Neural cell (in vitro differentiated cells): ENCODE measurements at regions not wholly inside any gene's neighbourhood (a gene's known extent, or its start where the extent isn't known, plus 50 kb on each side); places are given as distances from the start of the nearest gene placed in this dataset.

Experiments used
- H2AFZ ChIP-seq: fragments of 200-600, 300-800 bp; sonication (generic), shearing (Covaris generic); 2 replicates; pipeline ENCODE4 v1.6.0; 2014; ENCODE audit warnings: low read depth, mild to moderate bottlenecking, antibody characterized with exemption, low read length, moderate library complexity
- H3F3A ChIP-seq: fragments of 200-600 bp; shearing (Covaris generic); 2 replicates; pipeline ENCODE4 v1.6.1; 2016; ENCODE audit warnings: mild to moderate bottlenecking, moderate library complexity, mixed read lengths, antibody characterized with exemption, low read length; ENCODE audit not compliant: insufficient read depth, poor library complexity, severe bottlenecking
- H3K27ac ChIP-seq: fragments of 200-600, 300-800 bp; sonication (generic), shearing (Covaris generic); 2 replicates; pipeline ENCODE4 v1.5.1; 2014; ENCODE audit warnings: mild to moderate bottlenecking, low read length, moderate library complexity
- H3K27me3 ChIP-seq: fragments of 300-800, 200-600 bp; sonication (generic), shearing (Covaris generic); 2 replicates; pipeline ENCODE4 v1.6.0; 2014; ENCODE audit warnings: mild to moderate bottlenecking, low read depth, low read length, moderate library complexity; ENCODE audit not compliant: insufficient read depth
- H3K36me3 ChIP-seq: fragments of 300-800, 200-600 bp; sonication (generic), shearing (Covaris generic); 2 replicates; pipeline ENCODE4 v1.5.1; 2014; ENCODE audit warnings: mild to moderate bottlenecking, antibody characterized with exemption, low read length, moderate library complexity; ENCODE audit not compliant: insufficient read depth
- H3K4me2 ChIP-seq: fragments of 300-800, 200-600 bp; sonication (generic), shearing (Covaris generic); 2 replicates; pipeline ENCODE4 v1.6.0; 2014; ENCODE audit warnings: mild to moderate bottlenecking, low read length
- H3K4me3 ChIP-seq: fragments of 300-800, 200-600 bp; sonication (generic), shearing (Covaris generic); 2 replicates; pipeline ENCODE4 v1.5.1; 2014; ENCODE audit warnings: mild to moderate bottlenecking, low read length, moderate library complexity
- H3K79me2 ChIP-seq: fragments of 200-600 bp; shearing (Covaris generic); replicated peaks from 2 replicates; pipeline ENCODE4 v1.6.0; 2014; ENCODE audit warnings: mild to moderate bottlenecking, low read length, moderate library complexity; ENCODE audit not compliant: insufficient read depth
- H3K9ac ChIP-seq: fragments of 300-800, 200-600 bp; sonication (generic), shearing (Covaris generic); 2 replicates; pipeline ENCODE4 v1.6.1; 2016; ENCODE audit warnings: mild to moderate bottlenecking, low read length, mixed read lengths
- H3K9me2 ChIP-seq: fragments of 200-600 bp; shearing (Covaris generic); 2 replicates; pipeline ENCODE4 v1.6.1; 2016; ENCODE audit warnings: mild to moderate bottlenecking, low read length, mixed read lengths; ENCODE audit not compliant: insufficient read depth
- H3K9me3 ChIP-seq: fragments of 200-600, 300-800 bp; sonication (generic), shearing (Covaris generic); 2 replicates; pipeline ENCODE4 v1.6.1; 2016; ENCODE audit warnings: mild to moderate bottlenecking, mixed run types, low read length, moderate library complexity, mixed read lengths
- H4K20me1 ChIP-seq: fragments of 200-600 bp; shearing (Covaris generic); 2 replicates; pipeline ENCODE4 v1.6.1; 2016; ENCODE audit warnings: mild to moderate bottlenecking, mixed run types; ENCODE audit not compliant: insufficient read depth
- EP300 ChIP-seq: fragments of 450-650 bp; conservative IDR thresholded peaks from 2 replicates; pipeline ENCODE4 v1.6.1; 2014; ENCODE audit warnings: antibody characterized with exemption, mild to moderate bottlenecking, moderate library complexity; ENCODE audit not compliant: poor library complexity, severe bottlenecking
- EZH2 ChIP-seq: fragments of 200-600, 300-800 bp; shearing (Covaris generic), sonication (generic); IDR thresholded peaks from 2 replicates; pipeline ENCODE4 v1.6.1; 2014; ENCODE audit warnings: antibody characterized with exemption, low read length, borderline replicate concordance, mild to moderate bottlenecking; ENCODE audit not compliant: insufficient read depth, poor library complexity, severe bottlenecking
- MXI1 ChIP-seq: fragments of 450-650 bp; conservative IDR thresholded peaks from 2 replicates; pipeline ENCODE4 v1.6.1; 2014; ENCODE audit warnings: antibody characterized with exemption, mild to moderate bottlenecking; ENCODE audit not compliant: poor library complexity, severe bottlenecking
- POLR2AphosphoS5 ChIP-seq: IDR thresholded peaks from 2 replicates; pipeline ENCODE4 v1.6.1; 2012
- RAD21 ChIP-seq: fragments of 450-650 bp; conservative IDR thresholded peaks from 2 replicates; pipeline ENCODE4 v1.6.1; 2014; ENCODE audit warnings: antibody characterized with exemption, mild to moderate bottlenecking, moderate library complexity
- SMC3 ChIP-seq: fragments of 450-650 bp; conservative IDR thresholded peaks from 2 replicates; pipeline ENCODE4 v1.6.1; 2014; ENCODE audit warnings: antibody characterized with exemption, mild to moderate bottlenecking, moderate library complexity; ENCODE audit not compliant: poor library complexity
- TAF1 ChIP-seq: IDR thresholded peaks from 2 replicates; pipeline ENCODE4 v1.6.1; 2012; ENCODE audit warnings: low read depth
- TF ChIP-seq, protein P1 (sequence below): IDR thresholded peaks from 2 replicates; pipeline ENCODE4 v1.6.1; 2012; ENCODE audit warnings: borderline replicate concordance
- TF ChIP-seq, protein P2 (sequence below): fragments of 450-650 bp; IDR thresholded peaks from 2 replicates; pipeline ENCODE4 v1.5.1; 2014; ENCODE audit warnings: antibody characterized with exemption, mild to moderate bottlenecking, moderate library complexity; ENCODE audit not compliant: poor library complexity, severe bottlenecking

DNA sequence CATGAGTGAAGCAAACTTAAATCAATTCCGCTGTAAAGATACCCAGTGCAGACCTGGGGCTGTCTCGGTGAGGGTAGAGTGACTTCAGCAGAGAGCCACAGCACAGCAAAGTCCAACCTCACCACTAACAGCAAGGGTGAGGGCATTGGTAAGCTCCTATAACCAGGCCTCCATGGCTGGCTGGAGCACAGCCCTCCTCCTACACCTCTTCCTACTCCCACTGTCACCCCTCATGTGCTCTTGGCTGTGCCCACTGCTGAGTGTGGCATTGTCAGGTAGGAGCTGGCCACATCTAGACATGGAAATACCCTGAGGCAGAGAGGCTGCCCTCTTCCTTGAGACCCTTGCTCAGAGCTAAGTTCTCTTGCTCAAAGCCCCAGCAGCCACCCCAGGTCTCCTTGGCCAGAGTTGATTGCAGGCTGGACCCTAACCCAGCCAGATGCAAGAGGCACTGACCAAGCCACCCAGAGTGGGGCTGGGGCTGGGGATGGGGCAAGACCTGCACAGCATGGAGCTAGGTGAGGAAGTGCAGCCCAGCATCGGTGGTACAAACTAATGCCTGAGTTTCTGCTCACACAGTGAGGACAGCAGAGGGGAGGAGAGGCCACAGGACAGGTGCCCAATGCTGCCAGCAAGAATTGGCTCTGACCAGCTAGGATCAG is 77.6 kb upstream of the RAB6C start:
- H3K9me2 ChIP-seq, result no peaks in the 10 kb centered on the region
- H3K36me3 ChIP-seq, result no peaks in the 10 kb centered on the region
- no peak overlapping the region for H3K4me3 ChIP-seq
- H3K27me3 ChIP-seq, result no peaks in the 10 kb centered on the region
- H2AFZ ChIP-seq, result no peak overlapping the region
- H3K79me2 ChIP-seq, result no peaks in the 10 kb centered on the region
- H3K9me3 ChIP-seq, result no peaks in the 10 kb centered on the region
- H4K20me1 ChIP-seq, result no peaks in the 10 kb centered on the region
- H3K9ac ChIP-seq, result no peak overlapping the region
- no peaks in the 10 kb centered on the region for H3F3A ChIP-seq
- no peak overlapping the region for H3K4me2 ChIP-seq
- TF ChIP-seq MXI1 (no peak), EP300 (no peak), RAD21 (no peak), EZH2 (no peak), TAF1 (no peak), POLR2AphosphoS5 (no peak), SMC3 (no peak)
- TF ChIP-seq, protein P1, sequence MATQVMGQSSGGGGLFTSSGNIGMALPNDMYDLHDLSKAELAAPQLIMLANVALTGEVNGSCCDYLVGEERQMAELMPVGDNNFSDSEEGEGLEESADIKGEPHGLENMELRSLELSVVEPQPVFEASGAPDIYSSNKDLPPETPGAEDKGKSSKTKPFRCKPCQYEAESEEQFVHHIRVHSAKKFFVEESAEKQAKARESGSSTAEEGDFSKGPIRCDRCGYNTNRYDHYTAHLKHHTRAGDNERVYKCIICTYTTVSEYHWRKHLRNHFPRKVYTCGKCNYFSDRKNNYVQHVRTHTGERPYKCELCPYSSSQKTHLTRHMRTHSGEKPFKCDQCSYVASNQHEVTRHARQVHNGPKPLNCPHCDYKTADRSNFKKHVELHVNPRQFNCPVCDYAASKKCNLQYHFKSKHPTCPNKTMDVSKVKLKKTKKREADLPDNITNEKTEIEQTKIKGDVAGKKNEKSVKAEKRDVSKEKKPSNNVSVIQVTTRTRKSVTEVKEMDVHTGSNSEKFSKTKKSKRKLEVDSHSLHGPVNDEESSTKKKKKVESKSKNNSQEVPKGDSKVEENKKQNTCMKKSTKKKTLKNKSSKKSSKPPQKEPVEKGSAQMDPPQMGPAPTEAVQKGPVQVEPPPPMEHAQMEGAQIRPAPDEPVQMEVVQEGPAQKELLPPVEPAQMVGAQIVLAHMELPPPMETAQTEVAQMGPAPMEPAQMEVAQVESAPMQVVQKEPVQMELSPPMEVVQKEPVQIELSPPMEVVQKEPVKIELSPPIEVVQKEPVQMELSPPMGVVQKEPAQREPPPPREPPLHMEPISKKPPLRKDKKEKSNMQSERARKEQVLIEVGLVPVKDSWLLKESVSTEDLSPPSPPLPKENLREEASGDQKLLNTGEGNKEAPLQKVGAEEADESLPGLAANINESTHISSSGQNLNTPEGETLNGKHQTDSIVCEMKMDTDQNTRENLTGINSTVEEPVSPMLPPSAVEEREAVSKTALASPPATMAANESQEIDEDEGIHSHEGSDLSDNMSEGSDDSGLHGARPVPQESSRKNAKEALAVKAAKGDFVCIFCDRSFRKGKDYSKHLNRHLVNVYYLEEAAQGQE, result no peak
- TF ChIP-seq, protein P2, sequence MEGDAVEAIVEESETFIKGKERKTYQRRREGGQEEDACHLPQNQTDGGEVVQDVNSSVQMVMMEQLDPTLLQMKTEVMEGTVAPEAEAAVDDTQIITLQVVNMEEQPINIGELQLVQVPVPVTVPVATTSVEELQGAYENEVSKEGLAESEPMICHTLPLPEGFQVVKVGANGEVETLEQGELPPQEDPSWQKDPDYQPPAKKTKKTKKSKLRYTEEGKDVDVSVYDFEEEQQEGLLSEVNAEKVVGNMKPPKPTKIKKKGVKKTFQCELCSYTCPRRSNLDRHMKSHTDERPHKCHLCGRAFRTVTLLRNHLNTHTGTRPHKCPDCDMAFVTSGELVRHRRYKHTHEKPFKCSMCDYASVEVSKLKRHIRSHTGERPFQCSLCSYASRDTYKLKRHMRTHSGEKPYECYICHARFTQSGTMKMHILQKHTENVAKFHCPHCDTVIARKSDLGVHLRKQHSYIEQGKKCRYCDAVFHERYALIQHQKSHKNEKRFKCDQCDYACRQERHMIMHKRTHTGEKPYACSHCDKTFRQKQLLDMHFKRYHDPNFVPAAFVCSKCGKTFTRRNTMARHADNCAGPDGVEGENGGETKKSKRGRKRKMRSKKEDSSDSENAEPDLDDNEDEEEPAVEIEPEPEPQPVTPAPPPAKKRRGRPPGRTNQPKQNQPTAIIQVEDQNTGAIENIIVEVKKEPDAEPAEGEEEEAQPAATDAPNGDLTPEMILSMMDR, result no peak
- no peak overlapping the region for H3K27ac ChIP-seq

DNA sequence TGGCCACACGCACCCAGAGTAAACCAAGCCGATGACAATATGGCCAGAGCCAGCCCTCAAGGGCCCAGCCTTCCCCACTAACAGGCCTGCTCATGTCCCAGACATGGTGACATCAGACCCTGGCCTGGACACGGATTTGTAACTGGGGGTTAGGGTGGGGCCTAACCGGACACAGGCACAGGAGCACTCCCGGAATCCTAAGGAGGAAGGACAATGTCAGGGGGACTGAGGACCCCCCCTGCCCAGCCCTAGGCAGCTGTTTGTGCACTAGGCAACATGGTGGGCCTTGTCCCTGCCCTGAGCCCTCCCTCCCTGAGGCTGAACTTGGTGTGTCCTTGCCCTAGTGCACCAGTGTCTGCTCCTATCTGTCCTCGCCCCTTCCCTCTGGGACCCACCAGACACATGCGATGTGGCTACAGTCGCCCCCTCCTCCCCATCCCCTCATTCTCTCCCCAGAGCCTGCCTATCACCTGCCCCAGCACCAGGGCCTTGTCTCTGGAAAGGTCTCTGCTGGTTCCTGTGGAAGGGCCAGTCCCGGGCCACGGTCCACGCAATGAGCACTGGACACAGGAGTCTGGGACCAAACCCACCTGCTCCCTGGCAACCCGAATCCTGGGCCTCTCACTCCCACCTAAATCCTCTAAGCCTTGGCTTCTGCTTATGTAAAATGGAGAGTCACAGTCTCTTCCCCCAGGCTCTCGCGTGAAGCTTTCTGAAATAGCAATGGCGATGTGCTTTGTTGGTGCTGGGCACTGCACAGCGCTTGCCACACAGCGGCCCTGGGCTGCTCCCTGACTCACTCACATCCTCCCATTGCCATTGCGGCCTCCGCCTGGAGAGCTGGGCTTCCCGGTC is 76.5 kb upstream of the RAB6C start:
- Histone ChIP-seq H2AFZ (no peak overlapping the region), H4K20me1 (no peaks in the 10 kb centered on the region), H3K27ac (no peak overlapping the region), H3K9ac (no peak overlapping the region), H3K4me2 (no peak overlapping the region), H3K36me3 (no peaks in the 10 kb centered on the region), H3K4me3 (no peak overlapping the region), H3K27me3 (no peaks in the 10 kb centered on the region), H3K9me3 (no peaks in the 10 kb centered on the region), H3K9me2 (no peaks in the 10 kb centered on the region), H3K79me2 (no peaks in the 10 kb centered on the region), H3F3A (no peaks in the 10 kb centered on the region)
- TF ChIP-seq SMC3 (no peak), TAF1 (no peak), RAD21 (no peak), EP300 (no peak), MXI1 (no peak), POLR2AphosphoS5 (no peak), EZH2 (no peak)
- TF ChIP-seq, protein P1, result no peak
- TF ChIP-seq, protein P2, result no peak
